ENCODE measurements at regions not wholly inside any gene's neighbourhood (a gene's known extent, or its start where the extent isn't known, plus 50 kb on each side); places are given as distances from the start of the nearest gene placed in this dataset.

DNA sequence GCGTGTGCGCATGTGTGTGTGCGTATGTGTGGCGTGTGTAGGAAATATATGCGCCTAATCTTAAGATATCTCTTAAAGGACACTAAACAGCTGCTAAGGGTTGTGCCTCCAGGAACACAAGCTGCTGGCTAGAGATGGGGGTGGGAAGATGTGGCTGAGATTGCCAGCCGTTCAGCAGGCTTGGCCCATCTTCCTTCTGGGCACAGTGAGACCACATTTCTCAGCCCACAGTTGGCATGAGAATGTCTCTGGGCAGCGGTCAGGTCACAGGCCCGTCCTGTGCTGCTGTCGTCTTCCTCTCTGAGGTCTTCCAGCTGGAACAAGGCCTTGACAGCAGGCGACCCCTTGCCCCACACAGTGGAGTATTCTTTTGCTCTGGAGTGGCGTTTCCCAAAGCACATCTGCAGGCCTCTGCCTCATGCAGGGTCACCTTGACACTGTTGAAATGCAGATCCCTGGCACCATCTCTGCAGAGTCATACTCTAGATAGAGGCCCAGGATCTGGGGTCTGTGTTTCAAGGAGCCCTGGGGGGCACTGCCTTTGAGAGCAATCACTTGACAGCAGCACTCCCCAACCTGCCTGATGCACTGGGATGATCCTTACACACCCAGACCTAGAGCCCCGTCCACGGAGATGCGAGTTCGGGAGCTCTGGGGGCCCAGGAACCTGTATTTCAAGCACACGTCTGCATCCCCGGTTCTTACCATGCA, 335.5 kb upstream of the SFSWAP start:
- intact Hi-C loops (cut with micrococcal nuclease), result no loop called here
- TF ChIP-seq, protein P1, sequence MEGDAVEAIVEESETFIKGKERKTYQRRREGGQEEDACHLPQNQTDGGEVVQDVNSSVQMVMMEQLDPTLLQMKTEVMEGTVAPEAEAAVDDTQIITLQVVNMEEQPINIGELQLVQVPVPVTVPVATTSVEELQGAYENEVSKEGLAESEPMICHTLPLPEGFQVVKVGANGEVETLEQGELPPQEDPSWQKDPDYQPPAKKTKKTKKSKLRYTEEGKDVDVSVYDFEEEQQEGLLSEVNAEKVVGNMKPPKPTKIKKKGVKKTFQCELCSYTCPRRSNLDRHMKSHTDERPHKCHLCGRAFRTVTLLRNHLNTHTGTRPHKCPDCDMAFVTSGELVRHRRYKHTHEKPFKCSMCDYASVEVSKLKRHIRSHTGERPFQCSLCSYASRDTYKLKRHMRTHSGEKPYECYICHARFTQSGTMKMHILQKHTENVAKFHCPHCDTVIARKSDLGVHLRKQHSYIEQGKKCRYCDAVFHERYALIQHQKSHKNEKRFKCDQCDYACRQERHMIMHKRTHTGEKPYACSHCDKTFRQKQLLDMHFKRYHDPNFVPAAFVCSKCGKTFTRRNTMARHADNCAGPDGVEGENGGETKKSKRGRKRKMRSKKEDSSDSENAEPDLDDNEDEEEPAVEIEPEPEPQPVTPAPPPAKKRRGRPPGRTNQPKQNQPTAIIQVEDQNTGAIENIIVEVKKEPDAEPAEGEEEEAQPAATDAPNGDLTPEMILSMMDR (IDR thresholded peaks at IDR 0.05; ENCODE audit: unreplicated experiment), result no peak
- no peaks in the 10 kb centered on the region for H3K9me3 Mint-ChIP-seq (ENCODE audit: unreplicated experiment)
- peaks cover 20% of the 10 kb centered on the region for H3K27me3 Mint-ChIP-seq (ENCODE audit: insufficient read depth, unreplicated experiment)
- H3K4me3 Mint-ChIP-seq (ENCODE audit: unreplicated experiment), result no peak overlapping the region
- DNase-seq (ENCODE audit: unreplicated experiment), result no peak
- no peaks in the 10 kb centered on the region for H3K4me1 Mint-ChIP-seq (ENCODE audit: insufficient read depth, unreplicated experiment)
- H3K36me3 Mint-ChIP-seq (ENCODE audit: insufficient read depth, unreplicated experiment), result no peaks in the 10 kb centered on the region
- ChIA-PET CTCF (interaction anchor here (0.6 kb wide), 1 partner anchor 52 kb away, joined by 5 read pairs; no protein-coding TSS in a partner anchor), POLR2A (no interaction called here)
- BruUV-seq (replicated peaks), result no TSS peak
- no peak overlapping the region for H3K27ac Mint-ChIP-seq (ENCODE audit: low read depth, unreplicated experiment)

DNA sequence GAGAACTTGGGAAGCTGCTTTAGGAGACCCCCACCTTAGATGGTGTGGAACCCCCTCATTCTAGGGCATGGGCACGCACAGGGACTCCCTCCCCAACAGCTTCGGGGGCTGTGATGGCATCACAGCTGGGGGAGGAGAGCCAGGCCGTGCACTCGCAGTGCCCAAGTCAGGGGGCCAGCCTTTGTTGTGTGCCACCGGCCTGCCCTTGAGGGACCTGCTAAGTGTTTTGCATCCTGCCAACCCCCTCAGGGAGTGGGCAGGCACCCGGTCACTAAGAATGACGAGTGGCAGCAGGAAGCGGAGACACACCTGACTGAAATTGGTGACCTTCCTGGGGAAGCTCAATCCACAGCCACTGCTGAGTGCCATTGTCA, 334.9 kb upstream of the SFSWAP start:
- BruUV-seq (replicated peaks), result no TSS peak
- Mint-ChIP-seq H3K27ac (ENCODE audit: low read depth, unreplicated experiment) (no peak overlapping the region), H3K36me3 (ENCODE audit: insufficient read depth, unreplicated experiment) (no peaks in the 10 kb centered on the region), H3K4me1 (ENCODE audit: insufficient read depth, unreplicated experiment) (no peaks in the 10 kb centered on the region), H3K4me3 (ENCODE audit: unreplicated experiment) (no peak overlapping the region), H3K9me3 (ENCODE audit: unreplicated experiment) (no peaks in the 10 kb centered on the region), H3K27me3 (ENCODE audit: insufficient read depth, unreplicated experiment) (peaks cover 25% of the 10 kb centered on the region)
- TF ChIP-seq, protein P1 (IDR thresholded peaks at IDR 0.05; ENCODE audit: unreplicated experiment), result no peak
- CTCF ChIA-PET, result interaction anchor here (0.6 kb wide), 1 partner anchor 52 kb away, joined by 5 read pairs; no protein-coding TSS in a partner anchor
- POLR2A ChIA-PET, result no interaction called here
- no peak for DNase-seq (ENCODE audit: unreplicated experiment)
- intact Hi-C loops (cut with micrococcal nuclease), result no loop called here

DNA sequence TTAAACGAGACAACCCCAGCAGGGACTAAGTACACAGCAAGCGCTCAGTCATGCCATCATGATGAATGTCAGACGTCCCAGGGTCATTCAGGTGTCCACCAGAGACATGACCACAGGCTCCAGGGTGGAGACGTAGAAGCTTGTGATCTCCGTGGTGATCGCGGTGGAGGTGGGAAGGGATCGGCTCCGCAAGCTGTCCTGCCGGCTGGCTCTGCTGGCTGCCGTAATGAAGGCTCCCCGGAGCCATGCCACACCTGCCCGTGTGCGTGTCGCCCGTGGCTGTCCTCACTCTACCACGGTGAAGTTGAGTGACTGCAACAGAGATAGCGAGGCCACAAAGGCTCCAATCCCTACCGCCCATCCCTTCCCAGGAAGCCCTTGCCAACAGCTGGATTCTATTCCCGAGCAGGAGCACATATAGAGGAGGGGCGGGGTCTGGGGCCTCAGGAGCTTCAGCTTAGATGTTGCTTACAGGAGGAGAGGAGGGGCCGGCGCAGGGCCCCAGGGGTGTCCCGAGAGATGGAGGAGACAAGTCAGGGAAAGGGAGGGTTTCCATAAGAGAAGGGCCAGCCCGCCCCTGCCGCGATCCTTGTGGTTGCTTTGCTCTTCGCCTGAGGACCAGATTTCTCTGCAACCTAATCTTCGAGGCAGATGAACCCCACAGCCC, 332.6 kb upstream of the SFSWAP start:
- H3K4me3 Mint-ChIP-seq (ENCODE audit: unreplicated experiment), result no peak overlapping the region
- no peak overlapping the region for H3K27ac Mint-ChIP-seq (ENCODE audit: low read depth, unreplicated experiment)
- H3K9me3 Mint-ChIP-seq (ENCODE audit: unreplicated experiment), result no peaks in the 10 kb centered on the region
- H3K36me3 Mint-ChIP-seq (ENCODE audit: insufficient read depth, unreplicated experiment), result no peaks in the 10 kb centered on the region
- DNase-seq (ENCODE audit: unreplicated experiment), result no peak
- intact Hi-C loops (cut with micrococcal nuclease), result no loop called here
- H3K4me1 Mint-ChIP-seq (ENCODE audit: insufficient read depth, unreplicated experiment), result no peaks in the 10 kb centered on the region
- CTCF ChIA-PET, result interaction anchor here (0.8 kb wide), 1 partner anchor 74 kb away, joined by 4 read pairs; no protein-coding TSS in a partner anchor
- POLR2A ChIA-PET, result no interaction called here
- BruUV-seq (replicated peaks), result no TSS peak
- TF ChIP-seq, protein P1 (IDR thresholded peaks at IDR 0.05; ENCODE audit: unreplicated experiment), result no peak
- peaks cover 36% of the 10 kb centered on the region for H3K27me3 Mint-ChIP-seq (ENCODE audit: insufficient read depth, unreplicated experiment)

DNA sequence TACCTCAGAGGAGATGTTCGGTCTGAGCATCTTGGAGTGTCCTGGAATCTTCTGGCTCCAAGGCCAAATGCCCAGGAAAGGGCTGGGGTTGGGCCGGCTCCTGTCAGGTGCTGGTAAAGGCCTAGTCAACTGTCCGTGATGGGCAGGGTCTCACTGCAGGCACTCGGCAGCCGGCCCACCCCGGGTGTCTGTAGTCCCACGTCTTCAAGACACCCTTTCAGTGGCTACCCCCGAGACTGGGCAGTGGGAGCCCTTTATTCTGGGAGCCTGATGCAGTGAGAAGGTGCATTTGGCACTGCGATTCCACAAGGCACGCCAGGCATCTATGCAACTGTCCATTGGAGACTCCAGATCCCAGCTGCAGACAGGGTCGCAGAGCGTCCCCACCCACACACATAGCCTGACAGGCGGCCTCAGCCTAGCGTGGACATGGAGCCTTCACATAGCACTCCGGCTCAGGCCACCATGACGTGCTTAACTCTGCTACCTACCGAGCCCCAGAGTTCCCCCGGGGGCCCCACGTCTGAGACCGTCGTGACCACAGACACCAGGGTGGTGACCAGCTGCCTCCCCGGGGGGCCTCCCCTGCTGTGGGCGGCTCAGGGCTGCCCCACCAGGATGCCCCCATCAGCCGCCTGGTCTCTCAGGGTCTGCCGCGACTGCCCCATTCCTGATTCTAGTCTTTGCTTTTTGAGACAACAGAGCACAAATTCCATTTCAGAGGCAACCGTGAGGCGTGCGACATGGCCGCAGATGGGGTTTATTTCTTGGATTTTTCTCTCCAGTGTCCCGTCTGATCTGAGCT, 331.8 kb upstream of the SFSWAP start:
- no peak overlapping the region for H3K27ac Mint-ChIP-seq (ENCODE audit: low read depth, unreplicated experiment)
- H3K36me3 Mint-ChIP-seq (ENCODE audit: insufficient read depth, unreplicated experiment), result no peaks in the 10 kb centered on the region
- H3K27me3 Mint-ChIP-seq (ENCODE audit: insufficient read depth, unreplicated experiment), result peaks cover 44% of the 10 kb centered on the region
- H3K4me1 Mint-ChIP-seq (ENCODE audit: insufficient read depth, unreplicated experiment), result no peaks in the 10 kb centered on the region
- ChIA-PET CTCF (no interaction called here), POLR2A (no interaction called here)
- no peak for DNase-seq (ENCODE audit: unreplicated experiment)
- no peaks in the 10 kb centered on the region for H3K9me3 Mint-ChIP-seq (ENCODE audit: unreplicated experiment)
- H3K4me3 Mint-ChIP-seq (ENCODE audit: unreplicated experiment), result no peak overlapping the region
- intact Hi-C loops (cut with micrococcal nuclease), result no loop called here
- TF ChIP-seq, protein P1 (IDR thresholded peaks at IDR 0.05; ENCODE audit: unreplicated experiment), result no peak
- no TSS peak for BruUV-seq (replicated peaks)

All from MCF 10A (cell line).